ENCODE measurements at regions not wholly inside any gene's neighbourhood (a gene's known extent, or its start where the extent isn't known, plus 50 kb on each side); places are given as distances from the start of the nearest gene placed in this dataset.
A peak's percentile ranks its signal among the peaks of the same experiment; 100 is the strongest.
"Not testable (repeated sequence)": the region's sequence is repeated elsewhere in the genome, so short reads cannot be mapped to it uniquely, and the experiment has no call there.

DNA sequence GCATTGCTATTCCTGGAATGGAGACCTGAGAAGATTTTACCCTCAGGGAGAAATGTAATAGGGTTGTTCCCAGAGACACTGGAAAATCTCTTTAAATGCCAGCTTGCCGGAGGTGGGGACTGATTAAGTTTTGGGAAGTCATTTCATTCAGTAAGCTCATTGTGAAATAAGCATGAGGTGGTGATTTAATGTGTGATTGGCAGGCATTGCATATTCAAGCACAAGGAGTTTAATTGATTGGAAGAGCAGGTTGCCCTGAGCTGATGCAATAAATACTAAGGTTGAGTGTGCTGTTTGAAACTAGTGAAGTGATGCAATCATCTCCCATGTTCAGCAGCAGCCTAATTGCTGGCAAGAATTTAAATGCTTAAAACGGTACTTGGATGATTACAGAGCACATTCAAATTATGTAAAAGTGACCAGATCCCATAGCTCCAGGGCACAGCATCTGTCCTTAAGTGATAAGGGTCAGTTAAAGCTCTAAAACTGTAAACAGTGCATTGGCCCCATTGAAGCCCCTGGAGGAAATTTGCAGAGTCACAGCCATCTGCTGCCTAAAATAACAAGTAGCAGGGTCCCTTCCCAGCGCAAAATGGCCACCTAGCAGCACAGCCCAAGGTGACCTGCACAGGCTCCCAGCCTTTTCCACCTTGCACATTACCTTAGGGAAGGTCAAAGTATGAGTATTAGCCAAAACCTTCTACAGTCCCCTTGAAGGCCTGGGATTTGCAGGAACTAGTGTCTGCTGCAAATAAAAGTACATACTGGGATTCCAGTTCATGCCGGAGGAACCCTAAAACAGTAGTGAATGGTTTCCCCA lies 92.1 kb downstream of the CCDC71L start:
- H3K27ac Mint-ChIP-seq (ENCODE audit: unreplicated experiment): peak overlapping the region; percentile 96
- H3K27me3 Mint-ChIP-seq (ENCODE audit: low read depth): no peaks in the 10 kb centered on the region
- peaks cover 23% of the 10 kb centered on the region for H3K4me1 Mint-ChIP-seq (ENCODE audit: low read depth)
- TF ChIP-seq, protein P1, sequence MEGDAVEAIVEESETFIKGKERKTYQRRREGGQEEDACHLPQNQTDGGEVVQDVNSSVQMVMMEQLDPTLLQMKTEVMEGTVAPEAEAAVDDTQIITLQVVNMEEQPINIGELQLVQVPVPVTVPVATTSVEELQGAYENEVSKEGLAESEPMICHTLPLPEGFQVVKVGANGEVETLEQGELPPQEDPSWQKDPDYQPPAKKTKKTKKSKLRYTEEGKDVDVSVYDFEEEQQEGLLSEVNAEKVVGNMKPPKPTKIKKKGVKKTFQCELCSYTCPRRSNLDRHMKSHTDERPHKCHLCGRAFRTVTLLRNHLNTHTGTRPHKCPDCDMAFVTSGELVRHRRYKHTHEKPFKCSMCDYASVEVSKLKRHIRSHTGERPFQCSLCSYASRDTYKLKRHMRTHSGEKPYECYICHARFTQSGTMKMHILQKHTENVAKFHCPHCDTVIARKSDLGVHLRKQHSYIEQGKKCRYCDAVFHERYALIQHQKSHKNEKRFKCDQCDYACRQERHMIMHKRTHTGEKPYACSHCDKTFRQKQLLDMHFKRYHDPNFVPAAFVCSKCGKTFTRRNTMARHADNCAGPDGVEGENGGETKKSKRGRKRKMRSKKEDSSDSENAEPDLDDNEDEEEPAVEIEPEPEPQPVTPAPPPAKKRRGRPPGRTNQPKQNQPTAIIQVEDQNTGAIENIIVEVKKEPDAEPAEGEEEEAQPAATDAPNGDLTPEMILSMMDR (IDR thresholded peaks at IDR 0.05): no peak
- peaks cover 4% of the 10 kb centered on the region for H3K9me3 Mint-ChIP-seq (ENCODE audit: low read depth)
- no peak for DNase-seq (ENCODE audit: low spot score)
- H3K36me3 Mint-ChIP-seq (ENCODE audit: low read depth): peaks cover 3% of the 10 kb centered on the region
- no peak overlapping the region for H3K4me3 Mint-ChIP-seq (ENCODE audit: unreplicated experiment)

- Mint-ChIP-seq H3K4me1 (ENCODE audit: low read depth) (peaks cover 23% of the 10 kb centered on the region), H3K27me3 (ENCODE audit: low read depth) (no peaks in the 10 kb centered on the region), H3K9me3 (ENCODE audit: low read depth) (peaks cover 4% of the 10 kb centered on the region), H3K27ac (ENCODE audit: unreplicated experiment) (peak overlapping the region; percentile 96), H3K4me3 (ENCODE audit: unreplicated experiment) (no peak overlapping the region), H3K36me3 (ENCODE audit: low read depth) (peaks cover 3% of the 10 kb centered on the region)
- DNase-seq (ENCODE audit: low spot score): no peak
- TF ChIP-seq, protein P1 (IDR thresholded peaks at IDR 0.05): no peak
Measured at GRCh38 chr7:106568002-106568679, 92.8 kb downstream of the CCDC71L start.

GRCh38 chr7:106567204-106568001 lies 93.6 kb downstream of the CCDC71L start:
- peaks cover 23% of the 10 kb centered on the region for H3K4me1 Mint-ChIP-seq (ENCODE audit: low read depth)
- not testable (repeated sequence) for H3K9me3 Mint-ChIP-seq (ENCODE audit: low read depth); H3K27me3 Mint-ChIP-seq (ENCODE audit: low read depth); DNase-seq (ENCODE audit: low spot score); H3K36me3 Mint-ChIP-seq (ENCODE audit: low read depth); H3K4me3 Mint-ChIP-seq (ENCODE audit: unreplicated experiment); H3K27ac Mint-ChIP-seq (ENCODE audit: unreplicated experiment)

DNA sequence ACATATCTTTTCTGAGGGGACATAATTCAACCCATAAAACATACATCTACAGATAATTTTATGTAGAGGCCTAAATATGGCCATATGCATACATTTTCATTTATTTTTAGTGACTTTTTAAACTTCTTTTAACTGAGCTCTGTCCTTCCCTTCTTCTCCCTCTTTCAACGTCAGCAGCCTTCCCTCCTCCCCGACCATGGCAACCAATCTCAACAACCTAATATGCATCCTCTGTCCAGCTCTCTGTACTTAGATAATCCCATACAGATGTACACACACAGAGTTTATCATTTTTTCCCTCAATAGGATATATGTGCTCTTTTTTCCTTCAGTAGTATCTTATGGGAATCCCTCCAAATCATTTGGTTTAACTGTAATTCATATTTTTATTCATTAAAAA lies 94.3 kb downstream of the CCDC71L start:
- no peaks in the 10 kb centered on the region for H3K27me3 Mint-ChIP-seq (ENCODE audit: low read depth)
- H3K27ac Mint-ChIP-seq (ENCODE audit: unreplicated experiment): no peak overlapping the region
- peaks cover 23% of the 10 kb centered on the region for H3K4me1 Mint-ChIP-seq (ENCODE audit: low read depth)
- peaks cover 4% of the 10 kb centered on the region for H3K9me3 Mint-ChIP-seq (ENCODE audit: low read depth)
- peaks cover 3% of the 10 kb centered on the region for H3K36me3 Mint-ChIP-seq (ENCODE audit: low read depth)
- H3K4me3 Mint-ChIP-seq (ENCODE audit: unreplicated experiment): no peak overlapping the region
- TF ChIP-seq, protein P1 (IDR thresholded peaks at IDR 0.05): no peak
- no peak for DNase-seq (ENCODE audit: low spot score)

GRCh38 chr7:106566196-106566595 lies 94.8 kb downstream of the CCDC71L start:
- Mint-ChIP-seq H3K4me1 (ENCODE audit: low read depth) (peaks cover 23% of the 10 kb centered on the region), H3K4me3 (ENCODE audit: unreplicated experiment) (no peak overlapping the region), H3K9me3 (ENCODE audit: low read depth) (peaks cover 4% of the 10 kb centered on the region), H3K36me3 (ENCODE audit: low read depth) (peaks cover 3% of the 10 kb centered on the region), H3K27ac (ENCODE audit: unreplicated experiment) (no peak overlapping the region), H3K27me3 (ENCODE audit: low read depth) (no peaks in the 10 kb centered on the region)
- DNase-seq (ENCODE audit: low spot score): no peak
- TF ChIP-seq, protein P1 (IDR thresholded peaks at IDR 0.05): no peak
